Heart left ventricle (tissue), 16 donors: ENCODE measurements at regions not wholly inside any gene's neighbourhood (a gene's known extent, or its start where the extent isn't known, plus 50 kb on each side); places are given as distances from the start of the nearest gene placed in this dataset.

Experiments
- ATAC-seq, 4 donors: fragments of 200-7000 bp; cut with Tn5 transposase; one replicate each; pipeline ENCODE4 v1.9.1; 2020 to 2022; ENCODE audit warnings: moderate library complexity in 4 of 4, mild to moderate bottlenecking in 3 of 4, moderate number of reproducible peaks in 1 of 4
- DNase-seq, 5 donors: peaks; one replicate each; pipeline ENCODE4 v3.0.0-alpha.2; 2020
- H3K27ac ChIP-seq, 12 donors: fragments of 200-600 bp; sonication (generic) in 4 of 12; one replicate each; pipeline versions ENCODE4 v1.5.0 to v1.8.0; 2016 to 2022; ENCODE audit warnings: mild to moderate bottlenecking in 2 of 12
- H3K27me3 ChIP-seq, 9 donors: fragments of 200-600 bp; sonication (generic) in 2 of 9; one replicate each; pipeline versions ENCODE4 v1.5.1 to v1.8.0; 2016 to 2022; ENCODE audit warnings: mild to moderate bottlenecking in 3 of 9
- H3K36me3 ChIP-seq, 9 donors: fragments of 200-600 bp; sonication (generic) in 2 of 9; one replicate each; pipeline versions ENCODE4 v1.5.0 to v1.8.0; 2018 to 2022; ENCODE audit warnings: mild to moderate bottlenecking in 2 of 9
- H3K4me1 ChIP-seq, 12 donors: fragments of 200-600 bp; sonication (generic) in 4 of 12; one replicate each; pipeline versions ENCODE4 v1.5.0 to v1.8.0; 2016 to 2022; ENCODE audit warnings: mild to moderate bottlenecking in 3 of 12
- H3K4me3 ChIP-seq, 12 donors: fragments of 200-600 bp; sonication (generic) in 4 of 12; one replicate each; pipeline versions ENCODE4 v1.5.0 to v1.8.0; 2017 to 2022; ENCODE audit warnings: mild to moderate bottlenecking in 9 of 12, moderate library complexity in 4 of 12
- H3K9me3 ChIP-seq, 12 donors: fragments of 200-600 bp; sonication (generic) in 4 of 12; one replicate each; pipeline versions ENCODE4 v1.5.0 to v1.8.0; 2016 to 2022; ENCODE audit warnings: mild to moderate bottlenecking in 1 of 12
- POLR2A ChIP-seq, 2 donors: fragments of 450-650 bp; IDR thresholded peaks; one replicate each; pipeline ENCODE4 v1.6.1; 2017; ENCODE audit warnings: antibody characterized with exemption in 2 of 2, mild to moderate bottlenecking in 2 of 2, moderate library complexity in 2 of 2
- WGBS, 4 donors: extraction: QIAGEN DNeasy Blood & Tissue Kit in 2 of 4; methylation state at CpG; one replicate each; pipeline versions ENCODE4 v1.1.5 to v1.1.7; 2013 to 2018; 5-methylcytosine and 5-hydroxymethylcytosine counted together
- intact Hi-C, 10 donors: fragments of 100-400 bp; cut with DNase I; formaldehyde crosslinking; loops; one replicate each; pipeline versions ENCODE4 v1.11.1 to v1.14.2; 2022
- TF ChIP-seq, protein P1 (sequence below), 12 donors: fragments of 200-600 bp; sonication (generic) in 4 of 12; IDR thresholded peaks; one replicate each; pipeline versions ENCODE4 v1.5.0 to v1.8.0; 2018 to 2022; ENCODE audit warnings: antibody characterized with exemption in 12 of 12, mild to moderate bottlenecking in 5 of 12
- donor health status: ischemic (EF 13 %, LVEDD 7.1; RV severe dilation, severe dysfunction).
- donor health status: healthy with polysubstance abuse.
- donor health status: DM: no; HTN: yes; CAD: no.
- donor health status: DM: no; HTN: no; CAD: no.
- donor health status: ischemic (EF 25% LVEDD 6.9; RV normal size, moderate dysfunction).
- donor health status: ischemic (EF 25% LVEDD 5.7; RV mildly dilated, moderate dysfunction).
- donor health status: healthy.
- donor health status: DM: yes; HTN: yes; CAD: no.
- donor health status: ischemic (EF 35%, LVEDD 5.7; RV mildly dilated, moderate dysfunction).
- donor health status: nonischemic (EF 11% LVEDD 7.7; RV severe dilation, severe dysfunction).
- donor health status: DM: yes; HTN: yes; CAD: no.
- donor health status: PGD.
- donor health status: ischemic (EF 29% LVEDD 5.4; RV normal size, mild dysfunction).
- donor health status: nonischemic (EF 23%, LVEDD 6.1; RV moderate dilation, normal function).

DNA sequence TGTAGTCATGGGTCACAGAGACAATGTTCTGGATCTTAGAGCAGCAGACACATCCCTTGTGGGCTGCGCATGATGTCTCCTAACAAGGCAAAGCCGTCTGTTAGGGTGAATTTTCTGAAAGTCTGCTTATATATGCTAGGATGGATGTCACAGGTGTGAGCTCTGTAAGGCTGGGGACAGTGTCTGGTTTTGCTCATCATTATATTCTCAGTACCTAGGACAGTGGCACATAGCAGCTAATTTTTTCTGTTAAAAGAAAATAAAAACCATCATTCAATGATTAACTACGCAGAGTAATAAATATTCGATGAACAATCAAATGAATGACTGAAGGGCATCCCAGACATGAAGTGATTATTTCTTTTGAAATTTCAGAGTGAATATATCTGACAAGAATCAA, 52.9 kb upstream of the FAM169A start:
- intact Hi-C loops: loop anchor here (2.0 to 10.0 kb wide), 8 partner anchors 144 to 1014 kb away; partner anchors contain the start of genes GFM2 (in 7 of the 10) and NSA2 (in 7 of the 10)
- ATAC-seq: no peak
- WGBS, 4 donors: 76 to 84% (median 83%) methylated on average over 4 of the region's 4 CpGs

DNA sequence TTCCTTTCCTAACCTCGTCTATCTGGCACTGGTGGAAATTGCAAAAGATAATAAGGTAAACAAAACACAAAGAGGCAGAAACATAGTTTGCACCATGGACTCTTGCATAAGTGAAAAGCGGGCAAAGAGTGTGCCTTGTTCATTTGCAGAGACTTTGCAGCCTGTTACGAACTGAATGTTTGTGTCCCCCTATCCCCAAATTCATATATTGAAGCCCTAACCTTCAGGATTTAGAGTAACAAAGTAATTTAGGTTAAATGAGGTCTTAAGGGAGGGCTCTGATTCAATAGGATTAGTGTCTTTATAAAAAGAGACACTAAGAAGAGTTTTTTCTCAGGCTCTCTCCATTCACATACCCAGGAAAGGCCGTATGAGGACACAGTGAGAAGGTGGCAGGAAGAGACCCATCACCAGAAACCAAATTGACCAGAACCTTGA, 52.1 kb upstream of the FAM169A start:
- WGBS, 4 donors: 76 to 79% (median 77%) methylated on average over 4 of the region's 4 CpGs
- no peaks in the 10 kb centered on the region for H3K4me1 ChIP-seq

More for the DNA sequence above, 52.9 kb upstream of the FAM169A start:
- no peaks in the 10 kb centered on the region for H3K36me3 ChIP-seq
- TF ChIP-seq, protein P1, sequence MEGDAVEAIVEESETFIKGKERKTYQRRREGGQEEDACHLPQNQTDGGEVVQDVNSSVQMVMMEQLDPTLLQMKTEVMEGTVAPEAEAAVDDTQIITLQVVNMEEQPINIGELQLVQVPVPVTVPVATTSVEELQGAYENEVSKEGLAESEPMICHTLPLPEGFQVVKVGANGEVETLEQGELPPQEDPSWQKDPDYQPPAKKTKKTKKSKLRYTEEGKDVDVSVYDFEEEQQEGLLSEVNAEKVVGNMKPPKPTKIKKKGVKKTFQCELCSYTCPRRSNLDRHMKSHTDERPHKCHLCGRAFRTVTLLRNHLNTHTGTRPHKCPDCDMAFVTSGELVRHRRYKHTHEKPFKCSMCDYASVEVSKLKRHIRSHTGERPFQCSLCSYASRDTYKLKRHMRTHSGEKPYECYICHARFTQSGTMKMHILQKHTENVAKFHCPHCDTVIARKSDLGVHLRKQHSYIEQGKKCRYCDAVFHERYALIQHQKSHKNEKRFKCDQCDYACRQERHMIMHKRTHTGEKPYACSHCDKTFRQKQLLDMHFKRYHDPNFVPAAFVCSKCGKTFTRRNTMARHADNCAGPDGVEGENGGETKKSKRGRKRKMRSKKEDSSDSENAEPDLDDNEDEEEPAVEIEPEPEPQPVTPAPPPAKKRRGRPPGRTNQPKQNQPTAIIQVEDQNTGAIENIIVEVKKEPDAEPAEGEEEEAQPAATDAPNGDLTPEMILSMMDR (IDR thresholded peaks at IDR 0.05): no peak
- no peak for TF ChIP-seq POLR2A (IDR thresholded peaks at IDR 0.05)
- H3K4me3 ChIP-seq: no peak overlapping the region
- peaks cover 0 to 3% (median 0%) of the 10 kb centered on the region in 12 donors for H3K9me3 ChIP-seq
- peaks cover 0 to 4% (median 0%) of the 10 kb centered on the region in 9 donors for H3K27me3 ChIP-seq
- no peak for DNase-seq
- H3K4me1 ChIP-seq: no peaks in the 10 kb centered on the region
- no peak overlapping the region for H3K27ac ChIP-seq

DNA sequence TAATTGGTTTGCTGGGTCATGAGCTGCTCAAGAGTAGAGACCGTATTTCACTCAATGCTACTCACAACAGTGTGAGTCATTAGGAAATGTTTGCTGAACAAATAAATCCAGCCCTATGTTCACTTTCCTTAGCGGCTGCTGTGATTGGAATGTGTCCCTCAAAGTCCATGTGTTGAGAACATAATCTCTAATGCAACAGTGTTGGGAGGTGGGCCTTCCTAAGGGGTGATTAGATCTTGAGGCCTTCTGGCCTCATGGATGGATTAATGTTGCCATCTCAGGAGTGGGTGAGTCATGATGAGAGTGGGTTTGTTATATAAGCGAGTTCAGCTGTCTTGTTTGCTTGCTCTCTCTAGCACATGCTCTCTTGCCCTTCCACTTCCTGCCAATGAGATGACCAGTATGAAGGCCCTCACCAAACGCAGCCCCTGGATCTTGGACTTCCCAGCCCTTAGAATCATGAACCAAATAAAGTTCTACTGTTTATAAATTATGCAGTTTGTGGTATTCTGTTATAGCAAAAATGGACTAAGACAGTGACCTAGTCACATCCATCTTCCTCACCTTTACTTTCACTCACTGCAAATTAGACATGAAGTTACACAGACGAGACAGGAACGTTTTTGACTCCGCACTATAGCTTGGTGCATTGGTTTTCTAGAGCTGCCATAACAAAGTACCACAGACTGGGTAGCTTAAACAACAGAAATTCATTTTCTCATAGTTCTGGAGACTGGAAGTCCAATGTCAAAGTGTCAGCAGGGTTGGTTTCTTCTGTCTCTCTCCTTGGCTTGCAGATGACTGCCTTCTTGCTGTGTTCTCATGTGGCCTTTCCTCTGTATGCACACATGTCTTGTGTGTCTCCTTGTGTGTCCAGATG, 50.9 kb upstream of the FAM169A start:
- Histone ChIP-seq H3K27me3 (peaks cover 0 to 10% (median 0%) of the 10 kb centered on the region in 9 donors), H3K4me3 (no peak overlapping the region), H3K27ac (no peak overlapping the region), H3K4me1 (no peaks in the 10 kb centered on the region), H3K36me3 (no peaks in the 10 kb centered on the region), H3K9me3 (peaks cover 0 to 3% (median 0%) of the 10 kb centered on the region in 12 donors)
- WGBS, 4 donors: 76 to 88% (median 83%) methylated on average over 7 of the region's 7 CpGs
- DNase-seq (no peak), ATAC-seq (no peak)
- intact Hi-C loops: loop anchor here (5.0 to 10.0 kb wide), 6 partner anchors 142 to 1012 kb away; partner anchors contain the start of genes GFM2 (in 6 of the 10) and NSA2 (in 6 of the 10)
- TF ChIP-seq, protein P1 (IDR thresholded peaks at IDR 0.05): no peak
- TF ChIP-seq POLR2A (IDR thresholded peaks at IDR 0.05): no peak

More for the DNA sequence above, 52.1 kb upstream of the FAM169A start:
- H3K9me3 ChIP-seq: peaks cover 0 to 3% (median 0%) of the 10 kb centered on the region in 12 donors
- DNase-seq (no peak), ATAC-seq (no peak)
- H3K4me3 ChIP-seq: no peak overlapping the region
- peaks cover 0 to 8% (median 0%) of the 10 kb centered on the region in 9 donors for H3K27me3 ChIP-seq
- no peaks in the 10 kb centered on the region for H3K36me3 ChIP-seq
- TF ChIP-seq, protein P1 (IDR thresholded peaks at IDR 0.05): no peak
- no peak for TF ChIP-seq POLR2A (IDR thresholded peaks at IDR 0.05)
- intact Hi-C loops: loop anchor here (2.0 to 10.0 kb wide), 8 partner anchors 143 to 1013 kb away; partner anchors contain the start of genes GFM2 (in 7 of the 10) and NSA2 (in 7 of the 10)
- H3K27ac ChIP-seq: no peak overlapping the region
